ENCODE measurements at regions not wholly inside any gene's neighbourhood (a gene's known extent, or its start where the extent isn't known, plus 50 kb on each side); places are given as distances from the start of the nearest gene placed in this dataset.

DNA sequence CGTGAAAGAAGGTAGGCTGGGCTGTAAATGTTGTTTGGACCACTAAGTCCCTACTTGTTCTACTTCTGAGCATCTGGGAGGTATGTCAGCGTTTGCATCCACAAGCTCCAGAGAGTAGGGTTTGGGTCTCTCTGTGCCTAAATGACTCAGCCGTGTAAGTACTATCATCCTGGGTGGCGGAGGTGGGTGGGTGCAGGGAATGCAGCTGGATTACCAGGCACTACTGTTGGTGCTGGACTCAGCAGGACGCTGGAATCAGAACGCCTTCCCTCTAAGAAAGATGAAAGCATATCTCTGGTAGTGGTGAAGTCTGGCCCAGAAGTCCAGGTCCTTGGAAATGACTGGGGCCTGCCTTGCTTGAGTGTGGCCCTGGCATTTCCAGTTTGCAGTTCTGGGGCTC is 289.7 kb downstream of the PCNX1 start:
- TF ChIP-seq, protein P1, sequence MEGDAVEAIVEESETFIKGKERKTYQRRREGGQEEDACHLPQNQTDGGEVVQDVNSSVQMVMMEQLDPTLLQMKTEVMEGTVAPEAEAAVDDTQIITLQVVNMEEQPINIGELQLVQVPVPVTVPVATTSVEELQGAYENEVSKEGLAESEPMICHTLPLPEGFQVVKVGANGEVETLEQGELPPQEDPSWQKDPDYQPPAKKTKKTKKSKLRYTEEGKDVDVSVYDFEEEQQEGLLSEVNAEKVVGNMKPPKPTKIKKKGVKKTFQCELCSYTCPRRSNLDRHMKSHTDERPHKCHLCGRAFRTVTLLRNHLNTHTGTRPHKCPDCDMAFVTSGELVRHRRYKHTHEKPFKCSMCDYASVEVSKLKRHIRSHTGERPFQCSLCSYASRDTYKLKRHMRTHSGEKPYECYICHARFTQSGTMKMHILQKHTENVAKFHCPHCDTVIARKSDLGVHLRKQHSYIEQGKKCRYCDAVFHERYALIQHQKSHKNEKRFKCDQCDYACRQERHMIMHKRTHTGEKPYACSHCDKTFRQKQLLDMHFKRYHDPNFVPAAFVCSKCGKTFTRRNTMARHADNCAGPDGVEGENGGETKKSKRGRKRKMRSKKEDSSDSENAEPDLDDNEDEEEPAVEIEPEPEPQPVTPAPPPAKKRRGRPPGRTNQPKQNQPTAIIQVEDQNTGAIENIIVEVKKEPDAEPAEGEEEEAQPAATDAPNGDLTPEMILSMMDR (conservative IDR thresholded peaks at IDR 0.05; ENCODE audit: low read length) = no peak
- no peak for TF ChIP-seq EZH2phosphoT487 (IDR thresholded peaks at IDR 0.05; ENCODE audit: borderline replicate concordance)
- Histone ChIP-seq H4K20me1 (ENCODE audit: insufficient read depth, low read length, poor library complexity, severe bottlenecking) (no peaks in the 10 kb centered on the region), H3K9me2 (replicated peaks; ENCODE audit: low read depth, low read length) (no peaks in the 10 kb centered on the region), H3F3A (ENCODE audit: low read depth) (no peaks in the 10 kb centered on the region), H3K4me2 (ENCODE audit: low read depth, low read length, poor library complexity, severe bottlenecking) (no peak overlapping the region), H3K79me2 (ENCODE audit: insufficient read depth, low read length) (no peaks in the 10 kb centered on the region), H2AFZ (ENCODE audit: low read length) (no peak overlapping the region), H3K9me3 (ENCODE audit: insufficient read depth, low read depth, low read length) (no peaks in the 10 kb centered on the region), H3K9ac (ENCODE audit: low read depth, low read length, poor library complexity, severe bottlenecking) (no peak overlapping the region), H3K4me1 (ENCODE audit: insufficient read depth, low read length, poor library complexity, severe bottlenecking) (no peaks in the 10 kb centered on the region), H3K36me3 (ENCODE audit: insufficient read depth, low read length) (no peaks in the 10 kb centered on the region), H3K4me3 (ENCODE audit: low read length, poor library complexity, severe bottlenecking) (no peak overlapping the region), H3K27me3 (ENCODE audit: insufficient read depth, low read length, poor library complexity, severe bottlenecking) (no peaks in the 10 kb centered on the region)

DNA sequence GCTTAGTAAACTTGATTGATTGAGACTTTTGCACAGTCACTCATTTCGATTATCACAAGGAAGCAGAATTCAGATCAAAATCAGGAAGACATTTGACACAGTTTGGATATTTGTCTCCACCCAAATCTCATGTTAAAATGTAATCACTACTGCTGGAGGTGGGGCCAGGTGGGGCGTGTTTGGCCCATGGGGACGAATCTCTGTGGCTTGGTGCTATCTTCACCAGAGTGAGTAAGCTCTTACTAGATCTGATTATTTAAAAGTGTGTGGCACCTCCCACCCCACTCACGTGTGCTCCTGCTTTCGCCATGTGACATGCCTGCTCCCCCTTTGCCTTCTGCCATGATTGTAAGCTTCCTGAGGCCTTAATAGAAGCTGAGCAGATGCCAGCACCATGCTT is 291.4 kb downstream of the PCNX1 start:
- no peaks in the 10 kb centered on the region for H3K9me2 ChIP-seq (replicated peaks; ENCODE audit: low read depth, low read length)
- H3K27me3 ChIP-seq (ENCODE audit: insufficient read depth, low read length, poor library complexity, severe bottlenecking) = no peaks in the 10 kb centered on the region
- H4K20me1 ChIP-seq (ENCODE audit: insufficient read depth, low read length, poor library complexity, severe bottlenecking) = no peaks in the 10 kb centered on the region
- H3K9ac ChIP-seq (ENCODE audit: low read depth, low read length, poor library complexity, severe bottlenecking) = no peak overlapping the region
- no peaks in the 10 kb centered on the region for H3K79me2 ChIP-seq (ENCODE audit: insufficient read depth, low read length)
- H2AFZ ChIP-seq (ENCODE audit: low read length) = no peak overlapping the region
- no peaks in the 10 kb centered on the region for H3K9me3 ChIP-seq (ENCODE audit: insufficient read depth, low read depth, low read length)
- H3K4me3 ChIP-seq (ENCODE audit: low read length, poor library complexity, severe bottlenecking) = no peak overlapping the region
- H3K4me1 ChIP-seq (ENCODE audit: insufficient read depth, low read length, poor library complexity, severe bottlenecking) = no peaks in the 10 kb centered on the region
- no peak for TF ChIP-seq EZH2phosphoT487 (IDR thresholded peaks at IDR 0.05; ENCODE audit: borderline replicate concordance)
- TF ChIP-seq, protein P1 (conservative IDR thresholded peaks at IDR 0.05; ENCODE audit: low read length) = no peak
- H3K36me3 ChIP-seq (ENCODE audit: insufficient read depth, low read length) = no peaks in the 10 kb centered on the region
- H3K4me2 ChIP-seq (ENCODE audit: low read depth, low read length, poor library complexity, severe bottlenecking) = no peak overlapping the region
- H3F3A ChIP-seq (ENCODE audit: low read depth) = no peaks in the 10 kb centered on the region

DNA sequence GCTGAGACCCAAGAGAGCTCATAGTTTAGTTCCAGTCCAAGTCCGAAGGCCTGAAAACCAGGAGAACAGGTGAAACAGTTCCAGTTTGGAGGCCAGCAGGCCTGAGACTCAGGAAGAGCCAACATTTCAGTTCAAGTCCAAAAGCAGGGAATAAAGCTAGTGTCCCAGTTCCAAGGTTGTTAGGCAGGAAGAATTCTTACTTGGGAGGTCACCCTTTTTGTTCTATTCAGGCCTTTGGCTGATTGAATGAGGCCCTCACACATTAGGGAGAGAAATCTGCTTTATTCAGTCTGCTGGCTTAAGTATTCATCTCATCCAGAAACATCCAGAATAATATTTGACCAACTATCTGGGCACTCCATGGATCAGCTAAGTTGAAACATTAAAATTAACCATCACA is 294.6 kb downstream of the PCNX1 start:
- no peaks in the 10 kb centered on the region for H3K36me3 ChIP-seq (ENCODE audit: insufficient read depth, low read length)
- H3K79me2 ChIP-seq (ENCODE audit: insufficient read depth, low read length) = no peaks in the 10 kb centered on the region
- no peak overlapping the region for H3K4me2 ChIP-seq (ENCODE audit: low read depth, low read length, poor library complexity, severe bottlenecking)
- no peaks in the 10 kb centered on the region for H3K9me2 ChIP-seq (replicated peaks; ENCODE audit: low read depth, low read length)
- no peaks in the 10 kb centered on the region for H3F3A ChIP-seq (ENCODE audit: low read depth)
- no peak overlapping the region for H3K9ac ChIP-seq (ENCODE audit: low read depth, low read length, poor library complexity, severe bottlenecking)
- H3K27me3 ChIP-seq (ENCODE audit: insufficient read depth, low read length, poor library complexity, severe bottlenecking) = no peaks in the 10 kb centered on the region
- no peak overlapping the region for H3K4me3 ChIP-seq (ENCODE audit: low read length, poor library complexity, severe bottlenecking)
- H3K9me3 ChIP-seq (ENCODE audit: insufficient read depth, low read depth, low read length) = no peaks in the 10 kb centered on the region
- H2AFZ ChIP-seq (ENCODE audit: low read length) = no peak overlapping the region
- TF ChIP-seq EZH2phosphoT487 (IDR thresholded peaks at IDR 0.05; ENCODE audit: borderline replicate concordance) = no peak
- TF ChIP-seq, protein P1 (conservative IDR thresholded peaks at IDR 0.05; ENCODE audit: low read length) = no peak
- no peaks in the 10 kb centered on the region for H4K20me1 ChIP-seq (ENCODE audit: insufficient read depth, low read length, poor library complexity, severe bottlenecking)
- H3K4me1 ChIP-seq (ENCODE audit: insufficient read depth, low read length, poor library complexity, severe bottlenecking) = no peaks in the 10 kb centered on the region

All from Loucy (cell line).